SK-N-SH treated with all-trans-retinoic acid at 6 μM for 48 hours (cell line): ENCODE measurements at regions not wholly inside any gene's neighbourhood (a gene's known extent, or its start where the extent isn't known, plus 50 kb on each side); places are given as distances from the start of the nearest gene placed in this dataset.

Source experiments
- ATAC-seq: fragments of 200-7000 bp; cut with Tn5 transposase; 3 replicates; pipeline ENCODE4 v1.9.1; 2020; ENCODE audit warnings: mild to moderate bottlenecking, moderate library complexity
- ARNTL ChIP-seq: fragments of 450-650 bp; formaldehyde crosslinking; IDR thresholded peaks from 2 replicates; pipeline ENCODE4 v1.5.0; 2020; ENCODE audit warnings: low read depth, mild to moderate bottlenecking, moderate library complexity, borderline replicate concordance
- BACH2 ChIP-seq: fragments of 250-450 bp; sonication (Bioruptor Pico); IDR thresholded peaks from 2 replicates; pipeline ENCODE4 v1.9.0; 2021; ENCODE audit warnings: mild to moderate bottlenecking, borderline replicate concordance
- CSDC2 ChIP-seq: fragments of 250-450 bp; sonication (Bioruptor Pico); IDR thresholded peaks from 2 replicates; pipeline ENCODE4 v1.5.0; 2020; ENCODE audit warnings: mild to moderate bottlenecking, moderate library complexity
- ESRRG ChIP-seq: fragments of 250-450 bp; sonication (Bioruptor Pico); IDR thresholded peaks from 2 replicates; pipeline ENCODE4 v1.6.1; 2021; ENCODE audit warnings: mild to moderate bottlenecking
- ISL1 ChIP-seq: fragments of 250-450 bp; sonication (Bioruptor Pico); IDR thresholded peaks from 2 replicates; pipeline ENCODE4 v2.1.2; 2022; ENCODE audit warnings: mild to moderate bottlenecking, moderate library complexity
- OSR1 ChIP-seq: fragments of 250-450 bp; sonication (Bioruptor Pico); IDR thresholded peaks from 2 replicates; pipeline ENCODE4 v1.8.0; 2022; ENCODE audit warnings: moderate library complexity, mild to moderate bottlenecking, inconsistent platforms
- PPARA ChIP-seq: fragments of 250-450 bp; sonication (Bioruptor Pico); IDR thresholded peaks from 2 replicates; pipeline ENCODE4 v1.5.0; 2020; ENCODE audit warnings: mild to moderate bottlenecking, borderline replicate concordance
- RARB ChIP-seq: fragments of 250-450 bp; sonication (Bioruptor Pico); IDR thresholded peaks from 2 replicates; pipeline ENCODE4 v1.8.0; 2021; ENCODE audit warnings: mild to moderate bottlenecking, moderate library complexity
- SNAI2 ChIP-seq: fragments of 250-450 bp; sonication (Bioruptor Pico); IDR thresholded peaks from 2 replicates; pipeline ENCODE4 v1.5.0; 2020; ENCODE audit warnings: mild to moderate bottlenecking, moderate library complexity
- TCF4 ChIP-seq: fragments of 250-450 bp; sonication (Bioruptor Pico); IDR thresholded peaks from 2 replicates; pipeline ENCODE4 v1.8.0; 2021; ENCODE audit warnings: mild to moderate bottlenecking, moderate library complexity, borderline replicate concordance
- ZFP3 ChIP-seq: fragments of 250-450 bp; sonication (Bioruptor Pico); IDR thresholded peaks from 2 replicates; pipeline ENCODE4 v1.5.0; 2020; ENCODE audit warnings: mild to moderate bottlenecking, moderate library complexity
- ZNF70 ChIP-seq: fragments of 450-650 bp; formaldehyde crosslinking; IDR thresholded peaks from 2 replicates; pipeline ENCODE4 v1.5.0; 2020; ENCODE audit warnings: mild to moderate bottlenecking, moderate library complexity
- ZNF8 ChIP-seq: fragments of 450-650 bp; formaldehyde crosslinking; IDR thresholded peaks from 2 replicates; pipeline ENCODE4 v1.5.0; 2020; ENCODE audit warnings: mild to moderate bottlenecking, moderate library complexity
- TF ChIP-seq, protein P1 (sequence below): fragments of 250-450 bp; sonication (Bioruptor Pico); IDR thresholded peaks from 2 replicates; pipeline ENCODE4 v1.5.1; 2020; ENCODE audit warnings: low read depth, mild to moderate bottlenecking, moderate library complexity
- TF ChIP-seq, protein P2 (sequence below): fragments of 250-450 bp; sonication (Bioruptor Pico); IDR thresholded peaks from 2 replicates; pipeline ENCODE4 v1.8.0; 2021; ENCODE audit warnings: low read depth, mild to moderate bottlenecking, moderate library complexity, borderline replicate concordance
- TF ChIP-seq, protein P3 (sequence below): fragments of 250-450 bp; sonication (Bioruptor Pico); IDR thresholded peaks from 2 replicates; pipeline ENCODE4 v1.5.0; 2020; ENCODE audit warnings: mild to moderate bottlenecking, moderate library complexity
- TF ChIP-seq, protein P4 (sequence below): fragments of 250-450 bp; sonication (Bioruptor Pico); IDR thresholded peaks from 2 replicates; pipeline ENCODE4 v1.5.1; 2021; ENCODE audit warnings: mild to moderate bottlenecking, moderate library complexity
- TF ChIP-seq, protein P5 (sequence below): fragments of 250-450 bp; sonication (Bioruptor Pico); IDR thresholded peaks from 2 replicates; pipeline ENCODE4 v1.8.0; 2020; ENCODE audit warnings: mild to moderate bottlenecking, moderate library complexity, borderline replicate concordance

DNA sequence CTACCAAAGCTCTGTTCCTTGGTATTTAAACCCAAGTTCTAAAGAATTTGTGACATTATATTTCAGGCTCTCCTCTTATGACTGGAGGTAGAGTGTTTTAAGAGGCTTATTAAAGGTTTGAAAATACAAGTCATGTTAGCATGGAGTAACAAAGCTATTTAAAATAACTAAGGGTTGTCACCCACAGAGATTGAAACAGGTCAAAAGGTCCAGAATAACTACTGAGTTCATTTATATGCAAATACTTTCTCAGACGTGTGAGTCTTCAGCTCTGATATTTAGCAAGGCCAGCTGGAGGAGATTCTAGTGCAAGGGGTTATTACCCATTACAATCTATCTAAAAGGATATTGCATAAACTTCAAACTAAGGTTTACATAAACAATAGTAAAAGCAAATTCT is 1538.8 kb upstream of the CDH8 start (continued):
- TF ChIP-seq, protein P1, sequence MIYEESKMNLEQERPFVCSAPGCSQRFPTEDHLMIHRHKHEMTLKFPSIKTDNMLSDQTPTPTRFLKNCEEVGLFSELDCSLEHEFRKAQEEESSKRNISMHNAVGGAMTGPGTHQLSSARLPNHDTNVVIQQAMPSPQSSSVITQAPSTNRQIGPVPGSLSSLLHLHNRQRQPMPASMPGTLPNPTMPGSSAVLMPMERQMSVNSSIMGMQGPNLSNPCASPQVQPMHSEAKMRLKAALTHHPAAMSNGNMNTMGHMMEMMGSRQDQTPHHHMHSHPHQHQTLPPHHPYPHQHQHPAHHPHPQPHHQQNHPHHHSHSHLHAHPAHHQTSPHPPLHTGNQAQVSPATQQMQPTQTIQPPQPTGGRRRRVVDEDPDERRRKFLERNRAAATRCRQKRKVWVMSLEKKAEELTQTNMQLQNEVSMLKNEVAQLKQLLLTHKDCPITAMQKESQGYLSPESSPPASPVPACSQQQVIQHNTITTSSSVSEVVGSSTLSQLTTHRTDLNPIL (CRISPR knock-in tag), result no peak
- TF ChIP-seq, protein P2, sequence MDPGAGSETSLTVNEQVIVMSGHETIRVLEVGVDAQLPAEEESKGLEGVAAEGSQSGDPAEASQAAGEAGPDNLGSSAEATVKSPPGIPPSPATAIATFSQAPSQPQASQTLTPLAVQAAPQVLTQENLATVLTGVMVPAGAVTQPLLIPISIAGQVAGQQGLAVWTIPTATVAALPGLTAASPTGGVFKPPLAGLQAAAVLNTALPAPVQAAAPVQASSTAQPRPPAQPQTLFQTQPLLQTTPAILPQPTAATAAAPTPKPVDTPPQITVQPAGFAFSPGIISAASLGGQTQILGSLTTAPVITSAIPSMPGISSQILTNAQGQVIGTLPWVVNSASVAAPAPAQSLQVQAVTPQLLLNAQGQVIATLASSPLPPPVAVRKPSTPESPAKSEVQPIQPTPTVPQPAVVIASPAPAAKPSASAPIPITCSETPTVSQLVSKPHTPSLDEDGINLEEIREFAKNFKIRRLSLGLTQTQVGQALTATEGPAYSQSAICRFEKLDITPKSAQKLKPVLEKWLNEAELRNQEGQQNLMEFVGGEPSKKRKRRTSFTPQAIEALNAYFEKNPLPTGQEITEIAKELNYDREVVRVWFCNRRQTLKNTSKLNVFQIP (CRISPR knock-in tag), result no peak
- TF ChIP-seq SNAI2, result no peak
- no peak for TF ChIP-seq CSDC2 (CRISPR knock-in tag)
- TF ChIP-seq, all 23 proteins: peak for 0

DNA sequence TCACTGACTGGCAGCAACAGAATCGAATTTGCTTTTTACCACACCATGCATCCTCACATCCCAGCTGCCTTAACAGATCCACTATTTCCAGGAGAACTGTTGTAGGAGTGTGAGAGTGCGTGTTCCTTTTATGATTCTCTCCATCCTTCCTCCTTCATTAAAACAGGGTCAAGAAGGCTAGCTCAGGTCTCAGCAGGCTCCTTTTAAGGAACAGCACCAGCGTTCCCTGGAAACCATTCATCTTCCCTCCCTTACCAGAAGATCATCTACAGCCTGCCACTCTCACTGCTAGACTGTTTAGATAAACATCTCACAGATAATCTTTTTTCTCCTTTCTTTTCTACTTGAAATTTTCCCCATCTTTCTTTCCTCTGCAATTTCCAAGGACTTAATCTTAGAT is 1531.9 kb upstream of the CDH8 start:
- no peak for ATAC-seq
- TF ChIP-seq OSR1 (CRISPR knock-in tag), result no peak
- TF ChIP-seq, protein P3, sequence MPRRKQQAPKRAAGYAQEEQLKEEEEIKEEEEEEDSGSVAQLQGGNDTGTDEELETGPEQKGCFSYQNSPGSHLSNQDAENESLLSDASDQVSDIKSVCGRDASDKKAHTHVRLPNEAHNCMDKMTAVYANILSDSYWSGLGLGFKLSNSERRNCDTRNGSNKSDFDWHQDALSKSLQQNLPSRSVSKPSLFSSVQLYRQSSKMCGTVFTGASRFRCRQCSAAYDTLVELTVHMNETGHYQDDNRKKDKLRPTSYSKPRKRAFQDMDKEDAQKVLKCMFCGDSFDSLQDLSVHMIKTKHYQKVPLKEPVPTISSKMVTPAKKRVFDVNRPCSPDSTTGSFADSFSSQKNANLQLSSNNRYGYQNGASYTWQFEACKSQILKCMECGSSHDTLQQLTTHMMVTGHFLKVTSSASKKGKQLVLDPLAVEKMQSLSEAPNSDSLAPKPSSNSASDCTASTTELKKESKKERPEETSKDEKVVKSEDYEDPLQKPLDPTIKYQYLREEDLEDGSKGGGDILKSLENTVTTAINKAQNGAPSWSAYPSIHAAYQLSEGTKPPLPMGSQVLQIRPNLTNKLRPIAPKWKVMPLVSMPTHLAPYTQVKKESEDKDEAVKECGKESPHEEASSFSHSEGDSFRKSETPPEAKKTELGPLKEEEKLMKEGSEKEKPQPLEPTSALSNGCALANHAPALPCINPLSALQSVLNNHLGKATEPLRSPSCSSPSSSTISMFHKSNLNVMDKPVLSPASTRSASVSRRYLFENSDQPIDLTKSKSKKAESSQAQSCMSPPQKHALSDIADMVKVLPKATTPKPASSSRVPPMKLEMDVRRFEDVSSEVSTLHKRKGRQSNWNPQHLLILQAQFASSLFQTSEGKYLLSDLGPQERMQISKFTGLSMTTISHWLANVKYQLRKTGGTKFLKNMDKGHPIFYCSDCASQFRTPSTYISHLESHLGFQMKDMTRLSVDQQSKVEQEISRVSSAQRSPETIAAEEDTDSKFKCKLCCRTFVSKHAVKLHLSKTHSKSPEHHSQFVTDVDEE (CRISPR knock-in tag), result no peak
- no peak for TF ChIP-seq ZFP3
- no peak for TF ChIP-seq ARNTL (CRISPR knock-in tag)
- TF ChIP-seq BACH2, result no peak
- TF ChIP-seq SNAI2, result no peak
- TF ChIP-seq, protein P1 (CRISPR knock-in tag), result no peak
- no peak for TF ChIP-seq TCF4 (CRISPR knock-in tag)
- TF ChIP-seq, all 23 proteins: peak for 0

DNA sequence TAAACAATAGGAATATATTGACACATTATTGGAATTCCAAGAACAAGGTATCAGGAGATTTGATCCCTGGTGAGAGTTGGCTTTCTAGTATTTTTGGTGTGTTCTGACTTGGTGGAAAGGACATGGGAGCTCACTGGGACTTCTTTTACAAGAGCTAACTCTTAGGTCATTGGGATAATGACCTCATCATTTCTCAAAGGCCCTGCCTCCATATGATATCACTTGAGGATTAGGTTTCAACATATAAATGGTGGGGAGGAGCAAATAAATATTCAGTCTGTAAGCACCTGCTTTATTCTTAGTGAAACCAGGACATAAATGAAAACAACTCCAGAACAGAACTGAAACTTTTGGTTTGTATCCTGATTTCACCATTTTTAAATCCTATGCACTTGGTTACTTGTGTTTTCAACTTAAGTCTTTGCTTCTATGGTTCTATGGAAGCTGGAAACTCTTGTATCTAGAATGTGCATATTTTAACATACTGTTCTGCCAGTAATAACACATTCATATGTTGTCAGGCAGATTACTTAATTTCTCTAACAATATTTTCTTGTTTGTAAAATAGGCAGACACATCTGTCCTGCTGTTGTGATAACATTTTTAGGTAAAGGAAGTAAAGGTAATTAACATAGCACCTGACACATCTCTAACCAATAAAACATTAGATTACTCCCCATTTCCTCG is 1527.7 kb upstream of the CDH8 start:
- ATAC-seq, result no peak
- TF ChIP-seq TCF4 (CRISPR knock-in tag) (no peak), CSDC2 (CRISPR knock-in tag) (no peak), ESRRG (CRISPR knock-in tag) (no peak), ARNTL (CRISPR knock-in tag) (no peak), PPARA (CRISPR knock-in tag) (no peak), SNAI2 (no peak), ISL1 (CRISPR knock-in tag) (no peak), RARB (CRISPR knock-in tag) (no peak), BACH2 (no peak), ZNF70 (no peak), ZNF8 (no peak)
- TF ChIP-seq, protein P4, sequence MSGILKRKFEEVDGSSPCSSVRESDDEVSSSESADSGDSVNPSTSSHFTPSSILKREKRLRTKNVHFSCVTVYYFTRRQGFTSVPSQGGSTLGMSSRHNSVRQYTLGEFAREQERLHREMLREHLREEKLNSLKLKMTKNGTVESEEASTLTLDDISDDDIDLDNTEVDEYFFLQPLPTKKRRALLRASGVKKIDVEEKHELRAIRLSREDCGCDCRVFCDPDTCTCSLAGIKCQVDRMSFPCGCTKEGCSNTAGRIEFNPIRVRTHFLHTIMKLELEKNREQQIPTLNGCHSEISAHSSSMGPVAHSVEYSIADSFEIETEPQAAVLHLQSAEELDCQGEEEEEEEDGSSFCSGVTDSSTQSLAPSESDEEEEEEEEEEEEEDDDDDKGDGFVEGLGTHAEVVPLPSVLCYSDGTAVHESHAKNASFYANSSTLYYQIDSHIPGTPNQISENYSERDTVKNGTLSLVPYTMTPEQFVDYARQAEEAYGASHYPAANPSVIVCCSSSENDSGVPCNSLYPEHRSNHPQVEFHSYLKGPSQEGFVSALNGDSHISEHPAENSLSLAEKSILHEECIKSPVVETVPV, result no peak
- TF ChIP-seq, protein P5, sequence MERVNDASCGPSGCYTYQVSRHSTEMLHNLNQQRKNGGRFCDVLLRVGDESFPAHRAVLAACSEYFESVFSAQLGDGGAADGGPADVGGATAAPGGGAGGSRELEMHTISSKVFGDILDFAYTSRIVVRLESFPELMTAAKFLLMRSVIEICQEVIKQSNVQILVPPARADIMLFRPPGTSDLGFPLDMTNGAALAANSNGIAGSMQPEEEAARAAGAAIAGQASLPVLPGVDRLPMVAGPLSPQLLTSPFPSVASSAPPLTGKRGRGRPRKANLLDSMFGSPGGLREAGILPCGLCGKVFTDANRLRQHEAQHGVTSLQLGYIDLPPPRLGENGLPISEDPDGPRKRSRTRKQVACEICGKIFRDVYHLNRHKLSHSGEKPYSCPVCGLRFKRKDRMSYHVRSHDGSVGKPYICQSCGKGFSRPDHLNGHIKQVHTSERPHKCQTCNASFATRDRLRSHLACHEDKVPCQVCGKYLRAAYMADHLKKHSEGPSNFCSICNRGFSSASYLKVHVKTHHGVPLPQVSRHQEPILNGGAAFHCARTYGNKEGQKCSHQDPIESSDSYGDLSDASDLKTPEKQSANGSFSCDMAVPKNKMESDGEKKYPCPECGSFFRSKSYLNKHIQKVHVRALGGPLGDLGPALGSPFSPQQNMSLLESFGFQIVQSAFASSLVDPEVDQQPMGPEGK (CRISPR knock-in tag), result no peak
- TF ChIP-seq, protein P3 (CRISPR knock-in tag), result no peak
- TF ChIP-seq, protein P1 (CRISPR knock-in tag), result no peak
